ENCODE measurements at regions not wholly inside any gene's neighbourhood (a gene's known extent, or its start where the extent isn't known, plus 50 kb on each side); places are given as distances from the start of the nearest gene placed in this dataset.

DNA sequence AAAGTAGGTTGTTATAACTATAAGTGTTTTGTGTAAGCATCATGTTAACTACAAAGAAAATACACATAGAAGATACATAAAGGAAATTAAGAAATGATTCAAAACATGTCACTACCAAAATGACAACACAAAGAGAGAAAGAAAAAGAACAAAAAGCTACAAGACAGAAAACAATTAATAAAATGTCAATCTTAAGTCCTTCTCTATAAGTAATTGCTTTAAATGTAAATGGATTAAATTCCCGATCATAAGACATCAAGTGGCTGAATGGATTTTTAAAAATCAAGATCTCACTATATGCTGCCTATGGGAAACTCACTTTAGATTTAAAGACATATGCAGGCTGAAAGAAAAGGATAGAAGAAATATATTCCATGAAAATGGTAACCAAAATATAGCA, 232.3 kb upstream of the NFIA start:
- no peaks in the 10 kb centered on the region for H3K9me3 ChIP-seq (ENCODE audit: control insufficient read depth in 1 of 2, insufficient read depth in 1 of 2, low read depth in 1 of 2, low read length in 2 of 2)
- ChIA-PET CTCF (interaction anchor here (0.9 to 2.4 kb wide), 3 partner anchors 11 to 738 kb away, joined by 3 to 14 read pairs (median 3); no protein-coding TSS in a partner anchor), POLR2A (no interaction called here), RAD21 (ENCODE audit: low non-redundant PET in 1 of 2, low total read pairs in 2 of 2, uncharacterized antibody in 2 of 2, unreplicated experiment in 2 of 2) (no interaction called here)
- DNase-seq (ENCODE audit: low read depth, low spot score) (no peak), ATAC-seq (no peak)
- H3K4me2 ChIP-seq (ENCODE audit: low read length): no peak overlapping the region
- no peak overlapping the region for H3K9ac ChIP-seq (ENCODE audit: low read length)
- no peak overlapping the region for H3K27ac ChIP-seq (ENCODE audit: low read depth, low read length)
- TF ChIP-seq FOSL1 (IDR thresholded peaks at IDR 0.05; ENCODE audit: low read depth) (no peak), POLR2A (IDR thresholded peaks at IDR 0.05; ENCODE audit: borderline replicate concordance, extremely low read depth, insufficient read depth, insufficient read length) (no peak), EZH2phosphoT487 (IDR thresholded peaks at IDR 0.05; ENCODE audit: borderline replicate concordance) (no peak), SP1 (IDR thresholded peaks at IDR 0.05; ENCODE audit: low read depth) (no peak), CBX3 (IDR thresholded peaks at IDR 0.05; ENCODE audit: low read depth) (no peak), EZH2 (IDR thresholded peaks at IDR 0.05) (no peak), ELF1 (IDR thresholded peaks at IDR 0.05; ENCODE audit: borderline replicate concordance, low read depth) (no peak), SIN3A (IDR thresholded peaks at IDR 0.05; ENCODE audit: low read depth) (no peak), YY1 (IDR thresholded peaks at IDR 0.05; ENCODE audit: extremely low read depth, insufficient replicate concordance, low read depth, low read length) (no peak)
- TF ChIP-seq, protein P1, sequence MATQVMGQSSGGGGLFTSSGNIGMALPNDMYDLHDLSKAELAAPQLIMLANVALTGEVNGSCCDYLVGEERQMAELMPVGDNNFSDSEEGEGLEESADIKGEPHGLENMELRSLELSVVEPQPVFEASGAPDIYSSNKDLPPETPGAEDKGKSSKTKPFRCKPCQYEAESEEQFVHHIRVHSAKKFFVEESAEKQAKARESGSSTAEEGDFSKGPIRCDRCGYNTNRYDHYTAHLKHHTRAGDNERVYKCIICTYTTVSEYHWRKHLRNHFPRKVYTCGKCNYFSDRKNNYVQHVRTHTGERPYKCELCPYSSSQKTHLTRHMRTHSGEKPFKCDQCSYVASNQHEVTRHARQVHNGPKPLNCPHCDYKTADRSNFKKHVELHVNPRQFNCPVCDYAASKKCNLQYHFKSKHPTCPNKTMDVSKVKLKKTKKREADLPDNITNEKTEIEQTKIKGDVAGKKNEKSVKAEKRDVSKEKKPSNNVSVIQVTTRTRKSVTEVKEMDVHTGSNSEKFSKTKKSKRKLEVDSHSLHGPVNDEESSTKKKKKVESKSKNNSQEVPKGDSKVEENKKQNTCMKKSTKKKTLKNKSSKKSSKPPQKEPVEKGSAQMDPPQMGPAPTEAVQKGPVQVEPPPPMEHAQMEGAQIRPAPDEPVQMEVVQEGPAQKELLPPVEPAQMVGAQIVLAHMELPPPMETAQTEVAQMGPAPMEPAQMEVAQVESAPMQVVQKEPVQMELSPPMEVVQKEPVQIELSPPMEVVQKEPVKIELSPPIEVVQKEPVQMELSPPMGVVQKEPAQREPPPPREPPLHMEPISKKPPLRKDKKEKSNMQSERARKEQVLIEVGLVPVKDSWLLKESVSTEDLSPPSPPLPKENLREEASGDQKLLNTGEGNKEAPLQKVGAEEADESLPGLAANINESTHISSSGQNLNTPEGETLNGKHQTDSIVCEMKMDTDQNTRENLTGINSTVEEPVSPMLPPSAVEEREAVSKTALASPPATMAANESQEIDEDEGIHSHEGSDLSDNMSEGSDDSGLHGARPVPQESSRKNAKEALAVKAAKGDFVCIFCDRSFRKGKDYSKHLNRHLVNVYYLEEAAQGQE (IDR thresholded peaks at IDR 0.05; ENCODE audit: low read depth): no peak
- intact Hi-C loops (cut with micrococcal nuclease): loop anchor here (5.0 to 10.0 kb wide), 2 partner anchors 482 to 565 kb away; no protein-coding TSS in a partner anchor
- H3K4me1 ChIP-seq (ENCODE audit: control insufficient read depth in 1 of 2, insufficient read depth in 2 of 2, low read length in 2 of 2): no peaks in the 10 kb centered on the region
- H2AFZ ChIP-seq (ENCODE audit: low read depth, low read length, poor library complexity, severe bottlenecking): no peak overlapping the region
- no TSS peak for BruUV-seq (replicated peaks)
- no peaks in the 10 kb centered on the region for H3K9me2 ChIP-seq (ENCODE audit: insufficient read depth)
- no peaks in the 10 kb centered on the region for H3K27me3 ChIP-seq (ENCODE audit: insufficient read depth, low read length)
- H3K36me3 ChIP-seq (ENCODE audit: control insufficient read depth in 1 of 2, insufficient read depth in 2 of 2, low read length in 2 of 2): no peaks in the 10 kb centered on the region
- H4K20me1 ChIP-seq (ENCODE audit: insufficient read depth): no peaks in the 10 kb centered on the region
- H3K4me3 ChIP-seq (replicated peaks in 1 of 2; ENCODE audit: low read depth in 1 of 2, low read length in 2 of 2): no peak overlapping the region
- no peaks in the 10 kb centered on the region for H3K79me2 ChIP-seq (ENCODE audit: insufficient read depth, low read length)

All from HCT116 (cell line).